GM23248 (cell line): ENCODE measurements at regions not wholly inside any gene's neighbourhood (a gene's known extent, or its start where the extent isn't known, plus 50 kb on each side); places are given as distances from the start of the nearest gene placed in this dataset.

Experiments
- DNase-seq: peaks from one replicate; pipeline ENCODE4 v3.0.0-alpha.2; 2015
- H2AFZ ChIP-seq: fragments of 200-600 bp; sonication (generic); 2 replicates; pipeline ENCODE4 v1.6.1; 2016; ENCODE audit warnings: antibody characterized with exemption
- H3F3A ChIP-seq: fragments of 200-600 bp; sonication (generic); 2 replicates; pipeline ENCODE4 v1.6.1; 2016; ENCODE audit warnings: mild to moderate bottlenecking, antibody characterized with exemption, mixed run types; ENCODE audit not compliant: insufficient read depth
- H3K27ac ChIP-seq: fragments of 200-600 bp; sonication (generic); 2 replicates; pipeline ENCODE4 v1.5.1; 2016; ENCODE audit warnings: mild to moderate bottlenecking
- H3K27me3 ChIP-seq: fragments of 200-600 bp; sonication (generic); replicated peaks from 2 replicates; pipeline ENCODE4 v1.6.1; 2016; ENCODE audit warnings: mild to moderate bottlenecking; ENCODE audit not compliant: insufficient read depth
- H3K36me3 ChIP-seq: fragments of 200-600 bp; sonication (generic); 2 replicates; pipeline ENCODE4 v1.6.1; 2016; ENCODE audit warnings: low read depth, mild to moderate bottlenecking
- H3K4me1 ChIP-seq: fragments of 200-600 bp; sonication (generic); 2 replicates; pipeline ENCODE4 v1.6.1; 2016; ENCODE audit warnings: mild to moderate bottlenecking; ENCODE audit not compliant: insufficient read depth
- H3K4me2 ChIP-seq: fragments of 200-600 bp; sonication (generic); one replicate; pipeline ENCODE4 v1.6.1; 2016; ENCODE audit warnings: mild to moderate bottlenecking; ENCODE audit not compliant: unreplicated experiment
- H3K4me3 ChIP-seq: fragments of 200-600 bp; sonication (generic); 2 replicates; pipeline ENCODE4 v1.5.1; 2016; ENCODE audit warnings: mild to moderate bottlenecking
- H3K79me2 ChIP-seq: fragments of 200-600 bp; sonication (generic); 2 replicates; pipeline ENCODE4 v1.6.1; 2016; ENCODE audit warnings: mild to moderate bottlenecking; ENCODE audit not compliant: insufficient read depth
- H3K9ac ChIP-seq: fragments of 200-600 bp; sonication (generic); 2 replicates; pipeline ENCODE4 v1.6.1; 2016; ENCODE audit warnings: mild to moderate bottlenecking
- H3K9me2 ChIP-seq: fragments of 200-600 bp; sonication (generic); 2 replicates; pipeline ENCODE4 v1.6.1; 2016; ENCODE audit warnings: mixed run types, mild to moderate bottlenecking, moderate library complexity; ENCODE audit not compliant: insufficient read depth
- H3K9me3 ChIP-seq: fragments of 200-600 bp; sonication (generic); one replicate; pipeline ENCODE4 v1.6.1; 2017; ENCODE audit warnings: low read depth
- H4K20me1 ChIP-seq: fragments of 200-600 bp; sonication (generic); 2 replicates; pipeline ENCODE4 v1.6.0; 2016; ENCODE audit not compliant: insufficient read depth
- EZH2 ChIP-seq: fragments of 200-600 bp; sonication (generic); IDR thresholded peaks from 2 replicates; pipeline ENCODE4 v1.6.1; 2018; ENCODE audit warnings: antibody characterized with exemption, mild to moderate bottlenecking; ENCODE audit not compliant: insufficient read depth, poor library complexity, severe bottlenecking
- EZH2phosphoT487 ChIP-seq: fragments of 200-600 bp; sonication (generic); IDR thresholded peaks from 2 replicates; pipeline ENCODE4 v1.6.1; 2018; ENCODE audit warnings: antibody characterized with exemption, moderate library complexity, mild to moderate bottlenecking, low read depth; ENCODE audit not compliant: insufficient read depth
- WGBS, 2 experiments: methylation state at CpG; one replicate each; pipeline ENCODE4 v1.1.6; 2015 to 2017; ENCODE audit warnings: low lambda C conversion rate in 2 of 2, low coverage in 1 of 2; ENCODE audit errors: missing lambda C conversion rate in 2 of 2; 5-methylcytosine and 5-hydroxymethylcytosine counted together
- in situ Hi-C: fragments of 300-500 bp; cut with MboI; formaldehyde crosslinking; loops from 2 replicates; pipeline ENCODE4 v1.15.0; 2020

GRCh38 chr2:33890686-33891085 lies 291.6 kb upstream of the FAM98A start:
- no peaks in the 10 kb centered on the region for H3F3A ChIP-seq
- H3K4me3 ChIP-seq: no peak overlapping the region
- no peaks in the 10 kb centered on the region for H4K20me1 ChIP-seq
- H3K9me3 ChIP-seq: no peaks in the 10 kb centered on the region
- in situ Hi-C loops: no loop called here
- no peak overlapping the region for H3K4me2 ChIP-seq
- H3K27me3 ChIP-seq: no peaks in the 10 kb centered on the region
- H3K79me2 ChIP-seq: no peaks in the 10 kb centered on the region
- H3K36me3 ChIP-seq: no peaks in the 10 kb centered on the region
- TF ChIP-seq EZH2 (no peak), EZH2phosphoT487 (no peak)
- no peak overlapping the region for H3K9ac ChIP-seq
- no peaks in the 10 kb centered on the region for H3K9me2 ChIP-seq
- H3K27ac ChIP-seq: no peak overlapping the region
- DNase-seq: no peak
- H2AFZ ChIP-seq: no peak overlapping the region
- no peaks in the 10 kb centered on the region for H3K4me1 ChIP-seq
- 81 to 84% methylated on average over 6 of the region's 6 CpGs for WGBS, 2 experiments

DNA sequence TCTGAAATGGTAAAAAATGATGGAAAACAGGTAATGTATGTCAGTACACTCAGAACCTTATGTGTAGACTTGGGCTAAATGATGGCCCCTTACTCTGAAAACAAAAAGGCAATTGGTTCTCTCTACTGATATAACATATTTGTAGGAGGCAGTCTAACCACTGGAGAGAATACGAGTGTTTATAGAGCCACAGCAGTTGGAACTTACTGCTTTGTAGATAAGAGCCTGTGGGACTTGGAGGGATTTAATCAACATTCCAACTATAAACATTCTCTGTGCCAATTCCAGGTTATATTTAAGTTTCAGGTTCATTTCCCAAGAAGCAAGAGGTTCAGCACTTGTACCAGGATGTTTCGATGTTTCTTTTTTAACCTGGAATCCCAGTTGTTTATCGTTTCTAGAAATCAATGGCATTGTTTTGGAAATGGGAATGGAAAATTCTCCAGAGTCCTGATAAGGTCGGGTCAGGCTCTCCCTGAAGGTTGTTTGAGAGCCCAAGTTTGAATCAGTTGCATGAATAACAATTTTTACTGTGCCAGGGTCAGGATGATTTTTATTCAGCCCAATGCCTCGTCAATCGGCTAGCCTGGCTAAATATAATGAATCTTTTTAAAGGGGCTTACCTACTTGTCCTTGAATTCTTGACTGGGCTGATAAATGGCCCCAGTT lies 278.4 kb upstream of the FAM98A start:
- Histone ChIP-seq H3K27me3 (no peaks in the 10 kb centered on the region), H3K79me2 (no peaks in the 10 kb centered on the region), H3K4me2 (no peak overlapping the region), H3K9ac (no peak overlapping the region), H3K36me3 (no peaks in the 10 kb centered on the region), H3K9me3 (no peaks in the 10 kb centered on the region), H3K27ac (no peak overlapping the region), H3F3A (no peaks in the 10 kb centered on the region), H2AFZ (no peak overlapping the region), H3K9me2 (no peaks in the 10 kb centered on the region), H3K4me3 (no peak overlapping the region), H3K4me1 (no peaks in the 10 kb centered on the region), H4K20me1 (no peaks in the 10 kb centered on the region)
- TF ChIP-seq EZH2phosphoT487 (no peak), EZH2 (no peak)
- 21% methylated on average over 6 of the region's 6 CpGs for WGBS, 2 experiments
- in situ Hi-C loops: no loop called here
- DNase-seq: no peak

- in situ Hi-C loops: no loop called here
- no peaks in the 10 kb centered on the region for H3K27me3 ChIP-seq
- no peak overlapping the region for H2AFZ ChIP-seq
- H3K4me2 ChIP-seq: no peak overlapping the region
- no peaks in the 10 kb centered on the region for H3K9me3 ChIP-seq
- 7 to 15% methylated on average over 1 of the region's 1 CpG for WGBS, 2 experiments
- H3K79me2 ChIP-seq: no peaks in the 10 kb centered on the region
- H4K20me1 ChIP-seq: no peaks in the 10 kb centered on the region
- no peaks in the 10 kb centered on the region for H3F3A ChIP-seq
- no peak overlapping the region for H3K4me3 ChIP-seq
- no peak for DNase-seq
- H3K36me3 ChIP-seq: no peaks in the 10 kb centered on the region
- H3K4me1 ChIP-seq: no peaks in the 10 kb centered on the region
- no peak overlapping the region for H3K27ac ChIP-seq
- TF ChIP-seq EZH2 (no peak), EZH2phosphoT487 (no peak)
- H3K9ac ChIP-seq: no peak overlapping the region
- no peaks in the 10 kb centered on the region for H3K9me2 ChIP-seq
These were observed 274.0 kb upstream of the FAM98A start for GRCh38 chr2:33873076-33873605.

- Histone ChIP-seq H3F3A (no peaks in the 10 kb centered on the region), H3K27ac (no peak overlapping the region), H3K36me3 (no peaks in the 10 kb centered on the region), H4K20me1 (no peaks in the 10 kb centered on the region), H3K4me3 (no peak overlapping the region), H3K4me1 (no peaks in the 10 kb centered on the region), H3K9me3 (no peaks in the 10 kb centered on the region), H2AFZ (no peak overlapping the region), H3K9ac (no peak overlapping the region), H3K4me2 (no peak overlapping the region), H3K27me3 (no peaks in the 10 kb centered on the region), H3K79me2 (no peaks in the 10 kb centered on the region), H3K9me2 (no peaks in the 10 kb centered on the region)
- TF ChIP-seq EZH2phosphoT487: no peak
- no peak for TF ChIP-seq EZH2
- no peak for DNase-seq
- in situ Hi-C loops: no loop called here
- 30 to 32% methylated on average over 11 of the region's 11 CpGs for WGBS, 2 experiments
These were observed 260.8 kb upstream of the FAM98A start for GRCh38 chr2:33859811-33860461.
